Testis (tissue), 2 donors: ENCODE measurements at regions not wholly inside any gene's neighbourhood (a gene's known extent, or its start where the extent isn't known, plus 50 kb on each side); places are given as distances from the start of the nearest gene placed in this dataset.

Experiments used
- CTCF ChIP-seq, 3 experiments: fragments of 450-650 bp in 2 of 3; fragments of 200-600 bp in 1 of 3; sonication (generic) in 1 of 3; IDR thresholded peaks; one replicate each; pipeline ENCODE4 v1.5.1; 2016 to 2019; ENCODE audit warnings: antibody characterized with exemption in 3 of 3, mild to moderate bottlenecking in 2 of 3, moderate library complexity in 1 of 3
- POLR2A ChIP-seq: fragments of 450-650 bp; IDR thresholded peaks from one replicate; pipeline ENCODE4 v1.6.1; 2017; ENCODE audit warnings: antibody characterized with exemption, mild to moderate bottlenecking, moderate library complexity

DNA sequence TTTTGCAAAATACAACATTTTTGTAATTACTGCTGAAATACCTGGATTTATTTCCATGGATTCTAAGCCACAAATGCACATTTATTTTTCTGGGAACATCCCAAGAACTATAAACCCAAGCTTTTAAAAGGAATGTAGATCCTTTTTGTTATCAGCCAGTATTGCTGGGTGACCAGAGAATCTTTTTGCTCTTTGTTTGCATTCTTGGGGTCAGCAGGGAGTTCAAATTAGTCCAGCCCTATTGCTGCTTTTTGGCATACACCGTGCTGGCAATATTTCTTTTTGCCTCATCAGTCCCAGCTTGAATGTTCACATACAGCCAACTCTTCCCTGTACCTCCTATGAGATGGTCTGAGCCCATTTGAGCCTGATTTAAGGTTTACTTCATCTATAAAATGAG, 155.2 kb upstream of the CNR1 start:
- TF ChIP-seq CTCF (IDR thresholded peaks at IDR 0.05), result no peak
- TF ChIP-seq POLR2A, result no peak
